ENCODE measurements at regions not wholly inside any gene's neighbourhood (a gene's known extent, or its start where the extent isn't known, plus 50 kb on each side); places are given as distances from the start of the nearest gene placed in this dataset.
A peak's percentile ranks its signal among the peaks of the same experiment; 100 is the strongest.

DNA sequence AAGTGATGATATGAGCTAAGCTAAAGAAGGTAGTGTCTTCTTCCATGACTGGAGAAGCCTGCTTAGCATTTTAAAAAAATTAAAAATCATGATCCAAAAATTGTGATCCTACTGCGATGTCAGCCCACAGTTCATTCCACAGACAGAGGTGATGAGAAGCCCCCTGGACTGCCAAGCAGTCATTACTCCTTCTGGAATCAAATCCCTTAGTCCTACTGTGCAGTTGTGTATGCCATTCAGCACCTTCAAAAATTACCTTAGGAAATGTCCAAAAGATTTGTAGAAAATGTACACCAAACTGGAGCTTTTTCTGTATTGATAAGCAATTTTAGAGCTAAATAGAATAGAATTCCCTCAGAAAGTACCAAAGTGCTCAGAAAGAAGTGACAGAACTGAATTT, 283.5 kb upstream of the NFE2L3 start:
- intact Hi-C loops (cut with micrococcal nuclease), result loop anchor here (10.0 kb wide), 1 partner anchor 506 kb away; no protein-coding TSS in a partner anchor
- peaks cover 72% of the 10 kb centered on the region for H3K27me3 Mint-ChIP-seq
- no peaks in the 10 kb centered on the region for H3K36me3 Mint-ChIP-seq (ENCODE audit: low read depth)
- no peaks in the 10 kb centered on the region for H3K9me3 Mint-ChIP-seq
- H3K4me3 Mint-ChIP-seq, result no peak overlapping the region
- no peak overlapping the region for H3K27ac Mint-ChIP-seq
- no peak for DNase-seq
- H3K4me1 Mint-ChIP-seq, result no peaks in the 10 kb centered on the region

- intact Hi-C loops (cut with micrococcal nuclease), result no loop called here
- Mint-ChIP-seq H3K27me3 (peaks cover 68% of the 10 kb centered on the region), H3K4me3 (no peak overlapping the region), H3K27ac (no peak overlapping the region), H3K36me3 (ENCODE audit: low read depth) (no peaks in the 10 kb centered on the region), H3K9me3 (no peaks in the 10 kb centered on the region), H3K4me1 (no peaks in the 10 kb centered on the region)
- no peak for DNase-seq
Measured at GRCh38 chr7:25870574-25870973, 281.4 kb upstream of the NFE2L3 start.

DNA sequence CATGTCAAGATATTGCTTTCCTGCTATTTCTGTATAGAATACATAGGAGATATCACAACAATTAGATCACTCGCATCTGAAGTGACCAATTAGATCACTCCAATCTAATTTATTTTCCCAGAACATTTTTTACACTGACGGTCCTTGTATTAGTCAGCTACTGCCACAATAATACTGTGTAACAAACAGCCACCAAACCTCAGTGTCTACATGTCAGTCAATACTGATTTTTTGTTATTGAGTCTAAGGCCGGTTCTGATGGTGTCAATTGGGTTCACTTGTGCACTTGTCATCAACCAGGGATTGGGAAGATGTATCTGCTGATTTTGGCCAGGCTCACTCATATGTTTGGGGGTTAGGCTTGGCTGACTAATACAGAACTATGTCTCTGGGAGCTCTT, 275.9 kb upstream of the NFE2L3 start:
- Mint-ChIP-seq H3K36me3 (ENCODE audit: low read depth) (no peaks in the 10 kb centered on the region), H3K27ac (no peak overlapping the region), H3K4me3 (no peak overlapping the region), H3K4me1 (no peaks in the 10 kb centered on the region), H3K27me3 (peaks cover 54% of the 10 kb centered on the region), H3K9me3 (no peaks in the 10 kb centered on the region)
- intact Hi-C loops (cut with micrococcal nuclease), result no loop called here
- DNase-seq, result no peak

GRCh38 chr7:25877802-25878789, 273.9 kb upstream of the NFE2L3 start:
- no peaks in the 10 kb centered on the region for H3K36me3 Mint-ChIP-seq (ENCODE audit: low read depth)
- peaks cover 50% of the 10 kb centered on the region for H3K27me3 Mint-ChIP-seq
- H3K9me3 Mint-ChIP-seq, result no peaks in the 10 kb centered on the region
- no peak overlapping the region for H3K4me3 Mint-ChIP-seq
- no peak overlapping the region for H3K27ac Mint-ChIP-seq
- intact Hi-C loops (cut with micrococcal nuclease), result no loop called here
- H3K4me1 Mint-ChIP-seq, result no peaks in the 10 kb centered on the region
- no peak for DNase-seq

GRCh38 chr7:25879799-25880198, 272.2 kb upstream of the NFE2L3 start:
- intact Hi-C loops (cut with micrococcal nuclease), result no loop called here
- Mint-ChIP-seq H3K36me3 (ENCODE audit: low read depth) (no peaks in the 10 kb centered on the region), H3K9me3 (no peaks in the 10 kb centered on the region), H3K27ac (no peak overlapping the region), H3K4me1 (no peaks in the 10 kb centered on the region), H3K4me3 (no peak overlapping the region), H3K27me3 (peaks cover 52% of the 10 kb centered on the region)
- no peak for DNase-seq

DNA sequence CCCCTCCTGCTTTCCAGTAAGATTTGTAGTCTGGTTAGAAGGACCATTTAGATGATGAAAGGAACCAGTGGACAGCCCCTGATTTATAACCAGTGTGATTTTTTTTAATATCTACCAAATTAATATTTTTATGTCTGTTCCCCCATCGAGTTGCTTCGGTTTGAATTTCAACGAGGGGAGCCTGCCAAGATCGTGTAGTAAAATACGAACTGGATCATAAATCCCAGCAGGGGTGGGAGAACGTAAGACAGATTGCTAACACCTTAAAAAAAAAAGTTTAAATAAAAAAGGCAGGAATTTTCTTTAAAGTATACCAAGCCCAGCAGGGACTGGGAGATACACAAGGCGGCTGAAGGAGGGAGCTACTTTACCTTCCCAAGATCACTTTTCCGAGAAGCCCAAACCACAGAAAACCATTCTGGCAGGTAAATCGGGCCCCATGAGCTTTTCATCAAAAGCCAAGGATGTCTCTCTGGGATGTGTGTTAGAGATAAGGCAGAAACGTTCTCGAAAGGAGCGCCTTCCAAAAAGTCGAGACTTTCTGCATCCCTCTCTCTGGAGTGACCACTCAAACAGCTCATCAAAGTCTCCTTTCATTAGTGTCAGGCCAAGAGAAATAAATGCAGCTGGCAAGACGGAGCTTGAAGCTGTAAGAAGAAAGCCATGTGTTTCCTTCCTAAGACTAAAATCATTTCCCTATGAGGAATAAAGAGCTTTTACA, 270.5 kb upstream of the NFE2L3 start:
- no peak for DNase-seq
- Mint-ChIP-seq H3K36me3 (ENCODE audit: low read depth) (no peaks in the 10 kb centered on the region), H3K4me3 (no peak overlapping the region), H3K9me3 (no peaks in the 10 kb centered on the region), H3K4me1 (no peaks in the 10 kb centered on the region), H3K27me3 (peaks cover 51% of the 10 kb centered on the region), H3K27ac (no peak overlapping the region)
- intact Hi-C loops (cut with micrococcal nuclease), result no loop called here

DNA sequence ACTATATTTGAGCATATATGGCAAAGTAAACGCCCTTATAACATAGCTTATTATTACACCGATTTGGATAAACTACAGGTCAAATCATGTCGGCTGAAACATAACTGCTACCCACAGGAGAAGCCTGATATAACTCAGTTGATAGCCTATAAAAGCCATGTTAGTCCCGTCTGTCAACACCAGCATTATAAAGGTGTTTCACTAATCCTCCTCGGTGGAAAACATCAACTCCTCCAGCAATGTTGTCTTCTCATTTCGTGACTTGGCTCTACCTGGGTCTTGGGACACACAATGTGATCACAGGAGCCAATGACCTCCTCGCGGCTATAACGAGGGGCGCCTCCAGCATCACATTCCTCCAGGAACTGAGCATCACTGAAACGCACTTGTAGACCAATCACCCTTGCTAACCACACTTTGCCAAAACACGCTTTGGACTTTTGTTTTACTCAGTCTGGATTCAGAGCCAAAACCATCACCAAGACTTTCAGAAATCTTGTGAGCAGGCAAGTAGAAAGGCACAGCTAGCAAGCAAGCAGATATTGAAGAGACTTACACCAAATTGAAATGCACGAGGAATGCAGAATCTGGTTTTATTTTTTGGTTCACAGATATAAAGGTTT, 269.7 kb upstream of the NFE2L3 start:
- DNase-seq, result no peak
- Mint-ChIP-seq H3K9me3 (no peaks in the 10 kb centered on the region), H3K27me3 (peaks cover 45% of the 10 kb centered on the region), H3K4me3 (no peak overlapping the region), H3K36me3 (ENCODE audit: low read depth) (no peaks in the 10 kb centered on the region), H3K27ac (no peak overlapping the region), H3K4me1 (no peaks in the 10 kb centered on the region)
- intact Hi-C loops (cut with micrococcal nuclease), result no loop called here

GRCh38 chr7:25884265-25884828, 267.7 kb upstream of the NFE2L3 start:
- H3K27me3 Mint-ChIP-seq, result peaks cover 39% of the 10 kb centered on the region
- no peak overlapping the region for H3K4me3 Mint-ChIP-seq
- no peak for DNase-seq
- no peak overlapping the region for H3K27ac Mint-ChIP-seq
- intact Hi-C loops (cut with micrococcal nuclease), result no loop called here
- H3K9me3 Mint-ChIP-seq, result no peaks in the 10 kb centered on the region
- no peaks in the 10 kb centered on the region for H3K4me1 Mint-ChIP-seq
- no peaks in the 10 kb centered on the region for H3K36me3 Mint-ChIP-seq (ENCODE audit: low read depth)

- DNase-seq, result peak; percentile 33
- Mint-ChIP-seq H3K27me3 (peaks cover 40% of the 10 kb centered on the region), H3K4me3 (no peak overlapping the region), H3K9me3 (no peaks in the 10 kb centered on the region), H3K27ac (no peak overlapping the region), H3K36me3 (ENCODE audit: low read depth) (no peaks in the 10 kb centered on the region), H3K4me1 (no peaks in the 10 kb centered on the region)
- intact Hi-C loops (cut with micrococcal nuclease), result no loop called here
Measured at GRCh38 chr7:25885057-25885576, 266.9 kb upstream of the NFE2L3 start.

GRCh38 chr7:25886387-25887240, 265.4 kb upstream of the NFE2L3 start:
- Mint-ChIP-seq H3K9me3 (no peaks in the 10 kb centered on the region), H3K27me3 (peaks cover 36% of the 10 kb centered on the region), H3K4me1 (no peaks in the 10 kb centered on the region), H3K27ac (no peak overlapping the region), H3K36me3 (ENCODE audit: low read depth) (no peaks in the 10 kb centered on the region), H3K4me3 (no peak overlapping the region)
- intact Hi-C loops (cut with micrococcal nuclease), result no loop called here
- DNase-seq, result peak; percentile 53

DNA sequence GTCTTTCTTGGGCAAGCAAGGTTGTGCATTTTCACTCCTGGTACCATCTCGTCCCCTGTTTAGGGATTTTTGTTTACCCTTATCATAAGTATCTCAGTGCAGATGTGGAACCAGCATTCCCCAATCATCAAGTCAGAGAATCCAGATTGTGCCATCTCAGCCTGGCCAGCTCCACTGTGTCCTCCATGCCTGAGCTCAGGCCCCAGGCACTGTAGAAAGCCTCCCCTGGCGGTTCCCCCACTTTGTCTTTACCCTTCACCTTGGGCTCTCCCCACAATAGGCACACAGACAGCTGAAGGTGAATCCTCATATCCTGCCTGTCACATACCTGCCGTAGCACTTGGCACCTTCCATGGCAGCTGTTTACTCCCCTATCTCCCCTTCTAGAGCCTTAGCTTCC, 264.7 kb upstream of the NFE2L3 start:
- Mint-ChIP-seq H3K4me1 (no peaks in the 10 kb centered on the region), H3K27ac (no peak overlapping the region), H3K27me3 (peaks cover 37% of the 10 kb centered on the region), H3K4me3 (no peak overlapping the region), H3K36me3 (ENCODE audit: low read depth) (no peaks in the 10 kb centered on the region), H3K9me3 (no peaks in the 10 kb centered on the region)
- intact Hi-C loops (cut with micrococcal nuclease), result no loop called here
- peak; percentile 46 for DNase-seq

- Mint-ChIP-seq H3K4me3 (no peak overlapping the region), H3K4me1 (peaks cover 1% of the 10 kb centered on the region), H3K36me3 (ENCODE audit: low read depth) (peaks cover under 1% of the 10 kb centered on the region), H3K27me3 (peaks cover 31% of the 10 kb centered on the region), H3K9me3 (no peaks in the 10 kb centered on the region), H3K27ac (no peak overlapping the region)
- peak; percentile 21 for DNase-seq
- intact Hi-C loops (cut with micrococcal nuclease), result no loop called here
Measured at GRCh38 chr7:25887795-25888559, 264.0 kb upstream of the NFE2L3 start.

Measured in activated CD4-positive, alpha-beta T cell treated with anti-CD3 and anti-CD28 coated beads, Interleukin-2, amount 10 ng/mL, durations not matched to agents 24 days and 14 days (primary cell).